Suprapubic skin (tissue), 4 donors: ENCODE measurements at regions not wholly inside any gene's neighbourhood (a gene's known extent, or its start where the extent isn't known, plus 50 kb on each side); places are given as distances from the start of the nearest gene placed in this dataset.

Source experiments
- CTCF ChIP-seq, 2 donors: fragments of 200-600 bp in 1 of 2; fragments of 450-650 bp in 1 of 2; sonication (generic) in 1 of 2; IDR thresholded peaks; one replicate each; pipeline ENCODE4 v1.5.1; 2016 to 2019; ENCODE audit warnings: antibody characterized with exemption in 2 of 2, mild to moderate bottlenecking in 1 of 2, moderate library complexity in 1 of 2
- EP300 ChIP-seq: sonication (generic); formaldehyde crosslinking; IDR thresholded peaks from one replicate; pipeline ENCODE4 v1.6.1; 2017; ENCODE audit warnings: antibody characterized with exemption
- POLR2A ChIP-seq, 2 donors: fragments of 450-650 bp; IDR thresholded peaks; one replicate each; pipeline ENCODE4 v1.6.1; 2017; ENCODE audit warnings: antibody characterized with exemption in 2 of 2, mild to moderate bottlenecking in 2 of 2, moderate library complexity in 2 of 2
- POLR2AphosphoS5 ChIP-seq, 3 donors: sonication (generic); formaldehyde crosslinking; IDR thresholded peaks; one replicate each; pipeline ENCODE4 v1.6.1; 2017; ENCODE audit warnings: antibody characterized with exemption in 3 of 3

- TF ChIP-seq EP300 (no peak), CTCF (IDR thresholded peaks at IDR 0.05) (no peak), POLR2A (IDR thresholded peaks at IDR 0.05) (no peak), POLR2AphosphoS5 (IDR thresholded peaks at IDR 0.05) (no peak)
Observed at GRCh38 chr2:204039298-204039838, 102.8 kb downstream of the ICOS start.
